ENCODE measurements at regions not wholly inside any gene's neighbourhood (a gene's known extent, or its start where the extent isn't known, plus 50 kb on each side); places are given as distances from the start of the nearest gene placed in this dataset.

GRCh38 chr14:29451941-29452340 lies 475.7 kb downstream of the PRKD1 start:
- TF ChIP-seq SP4 (IDR thresholded peaks at IDR 0.05; ENCODE audit: low read length) = no peak
- no peak for TF ChIP-seq CTCF (IDR thresholded peaks at IDR 0.05; ENCODE audit: control extremely low read depth in 1 of 3, insufficient read depth in 1 of 3, low read depth in 1 of 3, low read length in 3 of 3)
- TF ChIP-seq YY1 (IDR thresholded peaks at IDR 0.05; ENCODE audit: low read depth, low read length) = no peak
- TF ChIP-seq CEBPB (IDR thresholded peaks at IDR 0.05; ENCODE audit: low read depth, low read length) = no peak
- no peak for TF ChIP-seq EZH2 (IDR thresholded peaks at IDR 0.05; ENCODE audit: low read depth, low read length, severe bottlenecking)
- no peak for TF ChIP-seq CTBP2 (IDR thresholded peaks at IDR 0.05; ENCODE audit: borderline replicate concordance, insufficient read depth, insufficient read length, low read length)
- no peak for TF ChIP-seq BCL11A (IDR thresholded peaks at IDR 0.05; ENCODE audit: low read depth in 2 of 2, low read length in 2 of 2)
- no peak for TF ChIP-seq POLR2A (IDR thresholded peaks at IDR 0.05; ENCODE audit: control extremely low read depth in 1 of 2, low read depth in 2 of 2, low read length in 2 of 2)
- TF ChIP-seq TCF12 (IDR thresholded peaks at IDR 0.05; ENCODE audit: low read depth, low read length) = no peak
